ENCODE measurements at regions not wholly inside any gene's neighbourhood (a gene's known extent, or its start where the extent isn't known, plus 50 kb on each side); places are given as distances from the start of the nearest gene placed in this dataset.

GRCh38 chr15:38072348-38073177, 138.1 kb downstream of the TMCO5A start:
- Histone ChIP-seq H2AFZ (peak overlapping the region; percentile 85), H3K27me3 (no peaks in the 10 kb centered on the region), H3K4me1 (ENCODE audit: insufficient read depth) (peaks cover 42% of the 10 kb centered on the region), H3K9me3 (ENCODE audit: low read depth) (no peaks in the 10 kb centered on the region), H3K9me2 (replicated peaks; ENCODE audit: insufficient read depth) (no peaks in the 10 kb centered on the region), H3K27ac (peak overlapping the region; percentile 96), H4K20me1 (ENCODE audit: insufficient read depth, poor library complexity, severe bottlenecking) (no peaks in the 10 kb centered on the region), H3K36me3 (replicated peaks; ENCODE audit: insufficient read depth, low read depth) (no peaks in the 10 kb centered on the region), H3K79me2 (no peaks in the 10 kb centered on the region), H3K4me3 (peak overlapping the region; percentile 25), H3K4me2 (peak overlapping the region; percentile 74)
- no peak for TF ChIP-seq EZH2 (IDR thresholded peaks at IDR 0.05; ENCODE audit: borderline replicate concordance)
- TF ChIP-seq CTCF (IDR thresholded peaks at IDR 0.05; ENCODE audit: poor library complexity): peak; percentile 27
- DNase-seq (ENCODE audit: low spot score): peak; percentile 83
- 5% methylated on average over 52 of the region's 55 CpGs for WGBS (ENCODE audit: low lambda C conversion rate, missing lambda C conversion rate)

- Histone ChIP-seq H2AFZ (peak overlapping the region; percentile 85), H3K4me1 (ENCODE audit: insufficient read depth) (peaks cover 42% of the 10 kb centered on the region), H3K4me3 (peak overlapping the region; percentile 25), H3K27ac (peak overlapping the region; percentile 96), H3K27me3 (no peaks in the 10 kb centered on the region), H3K9me3 (ENCODE audit: low read depth) (no peaks in the 10 kb centered on the region), H3K79me2 (no peaks in the 10 kb centered on the region), H3K36me3 (replicated peaks; ENCODE audit: insufficient read depth, low read depth) (no peaks in the 10 kb centered on the region), H3K9me2 (replicated peaks; ENCODE audit: insufficient read depth) (no peaks in the 10 kb centered on the region), H3K4me2 (peak overlapping the region; percentile 74), H4K20me1 (ENCODE audit: insufficient read depth, poor library complexity, severe bottlenecking) (no peaks in the 10 kb centered on the region)
- 5% methylated on average over 19 of the region's 19 CpGs for WGBS (ENCODE audit: low lambda C conversion rate, missing lambda C conversion rate)
- DNase-seq (ENCODE audit: low spot score): peak; percentile 62
- TF ChIP-seq EZH2 (IDR thresholded peaks at IDR 0.05; ENCODE audit: borderline replicate concordance) (no peak), CTCF (IDR thresholded peaks at IDR 0.05; ENCODE audit: poor library complexity) (no peak), EZH2phosphoT487 (IDR thresholded peaks at IDR 0.05; ENCODE audit: low read depth, severe bottlenecking, unreplicated experiment) (no peak)
Measured at GRCh38 chr15:38073178-38073946, 138.9 kb downstream of the TMCO5A start.

GRCh38 chr15:38074029-38074428, 139.6 kb downstream of the TMCO5A start:
- peak overlapping the region; percentile 85 for H2AFZ ChIP-seq
- H3K27ac ChIP-seq: peak overlapping the region; percentile 96
- WGBS (ENCODE audit: low lambda C conversion rate, missing lambda C conversion rate): 66% methylated on average over 5 of the region's 5 CpGs

More at GRCh38 chr15:38074029-38074428, 139.6 kb downstream of the TMCO5A start:
- no peaks in the 10 kb centered on the region for H3K36me3 ChIP-seq (replicated peaks; ENCODE audit: insufficient read depth, low read depth)
- H3K9me3 ChIP-seq (ENCODE audit: low read depth): no peaks in the 10 kb centered on the region
- no peak for DNase-seq (ENCODE audit: low spot score)
- H4K20me1 ChIP-seq (ENCODE audit: insufficient read depth, poor library complexity, severe bottlenecking): no peaks in the 10 kb centered on the region
- no peak for TF ChIP-seq EZH2phosphoT487 (IDR thresholded peaks at IDR 0.05; ENCODE audit: low read depth, severe bottlenecking, unreplicated experiment)
- TF ChIP-seq CTCF (IDR thresholded peaks at IDR 0.05; ENCODE audit: poor library complexity): no peak
- TF ChIP-seq EZH2 (IDR thresholded peaks at IDR 0.05; ENCODE audit: borderline replicate concordance): no peak
- no peaks in the 10 kb centered on the region for H3K79me2 ChIP-seq
- no peak overlapping the region for H3K4me3 ChIP-seq
- H3K4me2 ChIP-seq: peak overlapping the region; percentile 74
- peaks cover 36% of the 10 kb centered on the region for H3K4me1 ChIP-seq (ENCODE audit: insufficient read depth)
- H3K27me3 ChIP-seq: no peaks in the 10 kb centered on the region
- no peaks in the 10 kb centered on the region for H3K9me2 ChIP-seq (replicated peaks; ENCODE audit: insufficient read depth)
